Liver (tissue), 8 donors: ENCODE measurements at regions not wholly inside any gene's neighbourhood (a gene's known extent, or its start where the extent isn't known, plus 50 kb on each side); places are given as distances from the start of the nearest gene placed in this dataset.

Experiments used
- DNase-seq: peaks from one replicate; pipeline ENCODE4 v3.0.0-alpha.2; 2017; ENCODE audit warnings: low spot score
- H3K27ac ChIP-seq, 2 donors: one replicate each; pipeline ENCODE4 v1.7.0; 2013; ENCODE audit warnings: inconsistent platforms in 2 of 2, low read length in 2 of 2, control low read depth in 1 of 2, low read depth in 1 of 2, mild to moderate bottlenecking in 1 of 2
- H3K27me3 ChIP-seq, 4 donors: one replicate each; pipeline versions ENCODE4 v1.6.1 to v1.7.0; 2013; ENCODE audit warnings: low read length in 3 of 4, inconsistent platforms in 1 of 4, mild to moderate bottlenecking in 1 of 4, moderate library complexity in 1 of 4; ENCODE audit not compliant: control insufficient read depth in 4 of 4, insufficient read depth in 4 of 4
- H3K36me3 ChIP-seq, 4 donors: one replicate each; pipeline versions ENCODE4 v1.6.1 to v1.7.0; 2013; ENCODE audit warnings: low read length in 3 of 4, mild to moderate bottlenecking in 3 of 4, low read depth in 1 of 4, moderate library complexity in 1 of 4; ENCODE audit not compliant: control insufficient read depth in 4 of 4, insufficient read depth in 3 of 4
- H3K4me1 ChIP-seq, 4 donors: one replicate each; pipeline versions ENCODE4 v1.6.1 to v1.7.0; 2013; ENCODE audit warnings: low read length in 3 of 4, mild to moderate bottlenecking in 3 of 4, moderate library complexity in 1 of 4; ENCODE audit not compliant: control insufficient read depth in 4 of 4, insufficient read depth in 4 of 4
- H3K4me3 ChIP-seq, 3 donors: one replicate each; pipeline versions ENCODE4 v1.6.1 to v1.7.0; 2013; ENCODE audit warnings: low read length in 3 of 3, control low read depth in 1 of 3, low read depth in 1 of 3, mild to moderate bottlenecking in 1 of 3
- H3K9ac ChIP-seq, 2 donors: one replicate each; pipeline ENCODE4 v1.7.0; 2013; ENCODE audit warnings: low read length in 2 of 2, mild to moderate bottlenecking in 2 of 2, moderate library complexity in 2 of 2, control low read depth in 1 of 2, low read depth in 1 of 2
- H3K9me3 ChIP-seq, 4 donors: one replicate each; pipeline versions ENCODE4 v1.6.1 to v1.7.0; 2013; ENCODE audit warnings: low read length in 3 of 4; ENCODE audit not compliant: control insufficient read depth in 4 of 4
- ATF3 ChIP-seq: IDR thresholded peaks from 2 replicates; pipeline ENCODE4 v1.6.1; 2016; ENCODE audit warnings: antibody characterized with exemption
- CTCF ChIP-seq: fragments of 150-350 bp; IDR thresholded peaks from 2 replicates; pipeline ENCODE4 v1.5.1; 2017; ENCODE audit warnings: improper control_type of control experiment, low read depth, low read length; ENCODE audit not compliant: missing input control
- EGR1 ChIP-seq, 2 donors: IDR thresholded peaks; 2 replicates each; pipeline ENCODE4 v1.6.1; 2016 to 2018; ENCODE audit warnings: antibody characterized with exemption in 2 of 2, low read depth in 2 of 2
- FOXA1 ChIP-seq: IDR thresholded peaks from 2 replicates; pipeline ENCODE4 v1.6.1; 2016; ENCODE audit warnings: antibody characterized with exemption
- FOXA2 ChIP-seq: IDR thresholded peaks from 2 replicates; pipeline ENCODE4 v1.6.1; 2016; ENCODE audit warnings: antibody characterized with exemption
- GABPA ChIP-seq, 2 donors: IDR thresholded peaks in 1 of 2; conservative IDR thresholded peaks in 1 of 2; 2 replicates each; pipeline ENCODE4 v1.6.1; 2016; ENCODE audit warnings: antibody characterized with exemption in 2 of 2, mild to moderate bottlenecking in 1 of 2, moderate library complexity in 1 of 2
- HNF4A ChIP-seq, 2 donors: conservative IDR thresholded peaks; 2 replicates each; pipeline ENCODE4 v1.6.1; 2016; ENCODE audit warnings: antibody characterized with exemption in 2 of 2, mild to moderate bottlenecking in 2 of 2
- HNF4G ChIP-seq: IDR thresholded peaks from 2 replicates; pipeline ENCODE4 v1.6.1; 2016; ENCODE audit warnings: antibody characterized with exemption
- JUND ChIP-seq, 2 donors: IDR thresholded peaks; 2 replicates each; pipeline ENCODE4 v1.6.1; 2016; ENCODE audit warnings: antibody characterized with exemption in 2 of 2
- MAX ChIP-seq: IDR thresholded peaks from 2 replicates; pipeline ENCODE4 v1.6.1; 2016; ENCODE audit warnings: antibody characterized with exemption
- NR2F2 ChIP-seq: IDR thresholded peaks from 2 replicates; pipeline ENCODE4 v1.6.1; 2016; ENCODE audit warnings: antibody characterized with exemption
- RAD21 ChIP-seq, 2 donors: IDR thresholded peaks; 2 replicates each; pipeline ENCODE4 v1.6.1; 2016; ENCODE audit warnings: antibody characterized with exemption in 2 of 2, mild to moderate bottlenecking in 2 of 2
- RXRA ChIP-seq, 2 donors: IDR thresholded peaks; 2 replicates each; pipeline ENCODE4 v1.6.1; 2017 to 2018; ENCODE audit warnings: antibody characterized with exemption in 2 of 2, mild to moderate bottlenecking in 1 of 2
- SP1 ChIP-seq: IDR thresholded peaks from 2 replicates; pipeline ENCODE4 v1.6.1; 2018; ENCODE audit warnings: antibody characterized with exemption, mild to moderate bottlenecking
- TAF1 ChIP-seq: conservative IDR thresholded peaks from 2 replicates; pipeline ENCODE4 v1.6.1; 2016; ENCODE audit warnings: antibody characterized with exemption, mild to moderate bottlenecking
- YY1 ChIP-seq: IDR thresholded peaks from 2 replicates; pipeline ENCODE4 v1.6.1; 2016; ENCODE audit warnings: antibody characterized with exemption, mild to moderate bottlenecking
- ZBTB33 ChIP-seq: IDR thresholded peaks from 2 replicates; pipeline ENCODE4 v1.6.1; 2016; ENCODE audit warnings: antibody characterized with exemption
- WGBS: extraction: QIAGEN DNeasy Blood & Tissue Kit; methylation state at CpG from one replicate; pipeline ENCODE4 v1.1.7; 2013; 5-methylcytosine and 5-hydroxymethylcytosine counted together
- TF ChIP-seq, protein P1 (sequence below): IDR thresholded peaks from 2 replicates; pipeline ENCODE4 v1.6.1; 2016; ENCODE audit warnings: antibody characterized with exemption, mild to moderate bottlenecking
- donor health status: healthy.
- donor health status: healthy.
- donor health status: healthy.
- donor health status: healthy.
- donor health status: healthy.

DNA sequence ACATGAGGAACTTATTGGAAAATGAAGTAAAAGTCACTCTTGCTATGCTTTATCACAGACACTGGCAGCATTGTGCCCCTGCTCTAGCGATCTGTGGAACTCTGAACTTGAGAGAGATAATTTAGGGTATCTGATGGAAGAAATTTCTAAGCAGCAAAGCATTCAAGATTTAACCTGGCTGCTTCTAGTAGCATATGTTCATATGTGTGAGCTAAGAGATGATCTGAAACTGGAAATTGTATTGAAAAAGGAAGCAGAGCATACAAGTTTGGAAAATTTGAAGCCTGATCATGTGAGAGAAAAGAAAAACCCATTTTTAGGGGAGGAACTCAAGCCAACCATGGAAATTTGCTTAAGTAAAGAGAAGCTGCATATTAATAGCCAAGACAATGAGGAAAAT, 657.7 kb downstream of the TRAM1L1 start:
- H3K4me1 ChIP-seq = no peaks in the 10 kb centered on the region
- H3K9me3 ChIP-seq = peaks cover 2 to 12% (median 7%) of the 10 kb centered on the region in 4 donors
- H3K9ac ChIP-seq = no peak overlapping the region
- H3K27ac ChIP-seq = no peak overlapping the region
- TF ChIP-seq MAX (no peak), ATF3 (no peak), CTCF (no peak), TAF1 (no peak), EGR1 (IDR thresholded peaks at IDR 0.05; ENCODE audit: low read depth in 2 of 2) (no peak), NR2F2 (no peak), HNF4A (conservative IDR thresholded peaks at IDR 0.05) (no peak), JUND (IDR thresholded peaks at IDR 0.05) (no peak), FOXA1 (no peak), RXRA (IDR thresholded peaks at IDR 0.05) (no peak), SP1 (no peak), YY1 (no peak), FOXA2 (no peak), RAD21 (IDR thresholded peaks at IDR 0.05) (no peak), ZBTB33 (no peak), GABPA (IDR thresholded peaks at IDR 0.05 in 1 of 2, conservative IDR thresholded peaks at IDR 0.05 in 1 of 2) (no peak), HNF4G (no peak)
- TF ChIP-seq, protein P1, sequence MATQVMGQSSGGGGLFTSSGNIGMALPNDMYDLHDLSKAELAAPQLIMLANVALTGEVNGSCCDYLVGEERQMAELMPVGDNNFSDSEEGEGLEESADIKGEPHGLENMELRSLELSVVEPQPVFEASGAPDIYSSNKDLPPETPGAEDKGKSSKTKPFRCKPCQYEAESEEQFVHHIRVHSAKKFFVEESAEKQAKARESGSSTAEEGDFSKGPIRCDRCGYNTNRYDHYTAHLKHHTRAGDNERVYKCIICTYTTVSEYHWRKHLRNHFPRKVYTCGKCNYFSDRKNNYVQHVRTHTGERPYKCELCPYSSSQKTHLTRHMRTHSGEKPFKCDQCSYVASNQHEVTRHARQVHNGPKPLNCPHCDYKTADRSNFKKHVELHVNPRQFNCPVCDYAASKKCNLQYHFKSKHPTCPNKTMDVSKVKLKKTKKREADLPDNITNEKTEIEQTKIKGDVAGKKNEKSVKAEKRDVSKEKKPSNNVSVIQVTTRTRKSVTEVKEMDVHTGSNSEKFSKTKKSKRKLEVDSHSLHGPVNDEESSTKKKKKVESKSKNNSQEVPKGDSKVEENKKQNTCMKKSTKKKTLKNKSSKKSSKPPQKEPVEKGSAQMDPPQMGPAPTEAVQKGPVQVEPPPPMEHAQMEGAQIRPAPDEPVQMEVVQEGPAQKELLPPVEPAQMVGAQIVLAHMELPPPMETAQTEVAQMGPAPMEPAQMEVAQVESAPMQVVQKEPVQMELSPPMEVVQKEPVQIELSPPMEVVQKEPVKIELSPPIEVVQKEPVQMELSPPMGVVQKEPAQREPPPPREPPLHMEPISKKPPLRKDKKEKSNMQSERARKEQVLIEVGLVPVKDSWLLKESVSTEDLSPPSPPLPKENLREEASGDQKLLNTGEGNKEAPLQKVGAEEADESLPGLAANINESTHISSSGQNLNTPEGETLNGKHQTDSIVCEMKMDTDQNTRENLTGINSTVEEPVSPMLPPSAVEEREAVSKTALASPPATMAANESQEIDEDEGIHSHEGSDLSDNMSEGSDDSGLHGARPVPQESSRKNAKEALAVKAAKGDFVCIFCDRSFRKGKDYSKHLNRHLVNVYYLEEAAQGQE = no peak
- H3K27me3 ChIP-seq = no peaks in the 10 kb centered on the region
- no peak for DNase-seq
- no peak overlapping the region for H3K4me3 ChIP-seq
- WGBS = 73% methylated on average over 1 of the region's 1 CpG
- no peaks in the 10 kb centered on the region for H3K36me3 ChIP-seq
